DOHH2 (cell line): ENCODE measurements at regions not wholly inside any gene's neighbourhood (a gene's known extent, or its start where the extent isn't known, plus 50 kb on each side); places are given as distances from the start of the nearest gene placed in this dataset.

Experiments used
- CTCF ChIP-seq: fragments of 200-600 bp; sonication (generic); IDR thresholded peaks from one replicate; pipeline ENCODE4 v1.5.1; 2014; ENCODE audit warnings: antibody characterized with exemption, mild to moderate bottlenecking, low read depth, low read length; ENCODE audit not compliant: poor library complexity, severe bottlenecking
- EZH2phosphoT487 ChIP-seq: fragments of 200-600 bp; sonication (generic); IDR thresholded peaks from 2 replicates; pipeline ENCODE4 v1.6.1; 2017; ENCODE audit warnings: borderline replicate concordance, mild to moderate bottlenecking, antibody characterized with exemption, low read length, moderate library complexity, mixed read lengths

- TF ChIP-seq CTCF (no peak), EZH2phosphoT487 (no peak)
Measured at GRCh38 chr13:34757441-34757840, 184.6 kb upstream of the NBEA start.
